KMS-11 (cell line): ENCODE measurements at regions not wholly inside any gene's neighbourhood (a gene's known extent, or its start where the extent isn't known, plus 50 kb on each side); places are given as distances from the start of the nearest gene placed in this dataset.

ENCODE experiments used
- H2AFZ ChIP-seq: fragments of 200-600 bp; sonication (generic); 2 replicates; pipeline ENCODE4 v1.6.1; 2016; ENCODE audit warnings: antibody characterized with exemption, mixed run types, low read depth
- H3K27ac ChIP-seq: fragments of 200-600 bp; sonication (generic); 2 replicates; pipeline ENCODE4 v1.6.1; 2016; ENCODE audit warnings: mild to moderate bottlenecking, mixed run types
- H3K27me3 ChIP-seq: fragments of 200-600 bp; sonication (generic); 2 replicates; pipeline ENCODE4 v1.6.1; 2017; ENCODE audit warnings: mild to moderate bottlenecking, low read depth, mixed run types, moderate library complexity; ENCODE audit not compliant: insufficient read depth
- H3K36me3 ChIP-seq: fragments of 200-600 bp; sonication (generic); 2 replicates; pipeline ENCODE4 v1.6.1; 2017; ENCODE audit warnings: mild to moderate bottlenecking, mixed run types; ENCODE audit not compliant: insufficient read depth
- H3K4me1 ChIP-seq: fragments of 200-600 bp; sonication (generic); 2 replicates; pipeline ENCODE4 v1.6.1; 2016; ENCODE audit warnings: mild to moderate bottlenecking, low read depth, mixed run types; ENCODE audit not compliant: poor library complexity, severe bottlenecking
- H3K4me2 ChIP-seq: fragments of 200-600 bp; sonication (generic); 2 replicates; pipeline ENCODE4 v1.7.0; 2016; ENCODE audit warnings: mild to moderate bottlenecking, mixed run types
- H3K4me3 ChIP-seq: fragments of 200-600 bp; sonication (generic); IDR thresholded peaks from 2 replicates; pipeline ENCODE4 v1.6.1; 2017; ENCODE audit warnings: low read depth, low read length, mixed read lengths; ENCODE audit not compliant: insufficient read depth
- H3K79me2 ChIP-seq: fragments of 200-600 bp; sonication (generic); 2 replicates; pipeline ENCODE4 v1.6.1; 2016; ENCODE audit warnings: low read depth, mixed run types; ENCODE audit not compliant: insufficient read depth
- H3K9ac ChIP-seq: fragments of 200-600 bp; sonication (generic); 2 replicates; pipeline ENCODE4 v1.6.1; 2016; ENCODE audit warnings: mild to moderate bottlenecking, mixed run types
- H4K20me1 ChIP-seq: fragments of 200-600 bp; sonication (generic); 2 replicates; pipeline ENCODE4 v1.6.1; 2016; ENCODE audit warnings: mild to moderate bottlenecking, mixed run types; ENCODE audit not compliant: insufficient read depth
- TF ChIP-seq, protein P1 (sequence below): fragments of 200-600 bp; sonication (generic); conservative IDR thresholded peaks from 2 replicates; pipeline ENCODE4 v1.6.1; 2017; ENCODE audit warnings: low read depth, mild to moderate bottlenecking, antibody characterized with exemption, low read length, moderate library complexity, mixed read lengths

DNA sequence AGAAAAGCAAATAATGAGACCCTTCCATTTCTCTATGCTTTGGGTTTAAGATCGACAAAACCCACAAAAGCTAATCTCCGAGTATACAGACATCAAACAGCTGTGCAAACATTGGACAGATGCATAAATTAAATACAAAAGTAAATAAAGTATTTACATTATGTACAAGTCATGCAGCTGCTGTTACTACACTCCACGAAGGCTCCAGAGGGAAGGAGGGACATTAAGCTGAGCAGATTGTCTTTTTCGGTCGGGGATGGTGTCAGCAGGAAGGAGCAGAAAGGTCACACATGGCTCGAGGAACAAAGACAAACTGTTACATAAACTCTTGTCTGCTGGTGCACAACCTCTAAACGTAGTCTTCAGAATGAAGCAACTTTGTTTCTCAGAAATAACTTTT lies 88.8 kb upstream of the BARX2 start:
- H3K4me2 ChIP-seq, result no peak overlapping the region

DNA sequence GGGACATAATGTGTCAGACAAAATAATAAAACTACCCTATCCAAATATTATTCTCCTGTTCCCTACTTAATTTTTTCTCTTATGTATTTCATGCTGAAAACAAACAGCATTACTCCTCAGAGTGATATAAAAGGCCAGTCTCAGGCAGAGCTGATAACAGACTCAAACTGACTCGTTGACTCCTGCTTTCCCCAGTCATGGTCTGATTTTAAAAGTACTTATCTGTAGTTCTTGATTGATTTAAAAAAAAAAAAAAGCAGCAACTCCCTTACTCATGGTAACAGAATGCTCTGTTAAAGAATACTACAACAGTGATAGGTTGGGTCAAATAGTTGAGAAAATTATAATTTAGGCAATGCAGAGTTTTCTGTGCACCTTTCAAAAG lies 90.3 kb upstream of the BARX2 start:
- Histone ChIP-seq H3K9ac (no peak overlapping the region), H3K79me2 (no peaks in the 10 kb centered on the region), H4K20me1 (no peaks in the 10 kb centered on the region), H3K27ac (no peak overlapping the region), H3K27me3 (no peaks in the 10 kb centered on the region), H2AFZ (no peak overlapping the region), H3K4me3 (no peak overlapping the region), H3K36me3 (no peaks in the 10 kb centered on the region), H3K4me2 (no peak overlapping the region), H3K4me1 (no peaks in the 10 kb centered on the region)
- TF ChIP-seq, protein P1, sequence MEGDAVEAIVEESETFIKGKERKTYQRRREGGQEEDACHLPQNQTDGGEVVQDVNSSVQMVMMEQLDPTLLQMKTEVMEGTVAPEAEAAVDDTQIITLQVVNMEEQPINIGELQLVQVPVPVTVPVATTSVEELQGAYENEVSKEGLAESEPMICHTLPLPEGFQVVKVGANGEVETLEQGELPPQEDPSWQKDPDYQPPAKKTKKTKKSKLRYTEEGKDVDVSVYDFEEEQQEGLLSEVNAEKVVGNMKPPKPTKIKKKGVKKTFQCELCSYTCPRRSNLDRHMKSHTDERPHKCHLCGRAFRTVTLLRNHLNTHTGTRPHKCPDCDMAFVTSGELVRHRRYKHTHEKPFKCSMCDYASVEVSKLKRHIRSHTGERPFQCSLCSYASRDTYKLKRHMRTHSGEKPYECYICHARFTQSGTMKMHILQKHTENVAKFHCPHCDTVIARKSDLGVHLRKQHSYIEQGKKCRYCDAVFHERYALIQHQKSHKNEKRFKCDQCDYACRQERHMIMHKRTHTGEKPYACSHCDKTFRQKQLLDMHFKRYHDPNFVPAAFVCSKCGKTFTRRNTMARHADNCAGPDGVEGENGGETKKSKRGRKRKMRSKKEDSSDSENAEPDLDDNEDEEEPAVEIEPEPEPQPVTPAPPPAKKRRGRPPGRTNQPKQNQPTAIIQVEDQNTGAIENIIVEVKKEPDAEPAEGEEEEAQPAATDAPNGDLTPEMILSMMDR, result no peak

More for the DNA sequence above, 88.8 kb upstream of the BARX2 start:
- TF ChIP-seq, protein P1, result no peak
- no peaks in the 10 kb centered on the region for H3K79me2 ChIP-seq
- H3K27me3 ChIP-seq, result no peaks in the 10 kb centered on the region
- H2AFZ ChIP-seq, result no peak overlapping the region
- no peak overlapping the region for H3K4me3 ChIP-seq
- H3K4me1 ChIP-seq, result no peaks in the 10 kb centered on the region
- H4K20me1 ChIP-seq, result no peaks in the 10 kb centered on the region
- no peaks in the 10 kb centered on the region for H3K36me3 ChIP-seq
- H3K27ac ChIP-seq, result no peak overlapping the region
- H3K9ac ChIP-seq, result no peak overlapping the region

DNA sequence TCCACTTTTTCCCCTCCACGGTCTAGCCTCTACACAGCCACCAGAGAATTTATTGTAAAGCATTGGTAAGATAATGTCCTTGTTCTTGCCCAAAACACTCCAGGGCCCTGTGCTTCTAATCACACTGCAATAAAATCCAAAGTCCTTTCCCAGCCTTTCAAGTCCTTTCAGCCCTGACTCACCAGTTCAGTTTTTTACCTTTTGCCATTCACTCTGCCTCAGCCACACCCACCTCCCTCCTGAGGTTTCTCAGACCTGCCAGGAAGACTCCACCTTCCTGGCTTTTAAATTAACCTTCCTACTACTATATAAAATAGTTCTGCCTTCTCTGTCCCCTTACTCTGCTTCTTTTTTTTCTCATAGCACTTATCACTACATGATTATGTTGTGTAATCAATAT lies 91.0 kb upstream of the ARHGAP32 start:
- H3K36me3 ChIP-seq, result no peaks in the 10 kb centered on the region
- TF ChIP-seq, protein P1, result no peak

DNA sequence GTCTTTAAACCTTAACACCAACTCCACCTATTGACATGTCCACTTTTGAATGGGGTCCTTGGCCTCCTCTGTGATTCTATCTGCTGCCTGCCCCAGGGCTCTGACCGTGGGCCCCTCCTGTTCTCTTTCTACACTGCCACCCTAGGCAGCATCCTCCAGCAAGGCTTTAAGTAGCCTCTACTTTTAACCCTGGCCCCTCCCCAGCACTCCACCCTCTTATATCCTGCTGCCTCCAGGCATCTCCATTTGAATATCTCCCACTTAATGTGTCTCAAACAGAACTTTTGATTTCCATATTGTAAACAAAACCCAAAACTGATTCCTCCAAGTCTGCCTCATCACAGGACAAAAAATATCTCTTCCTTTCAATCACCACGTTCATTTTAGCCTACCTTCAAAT lies 90.5 kb upstream of the ARHGAP32 start:
- Histone ChIP-seq H3K79me2 (no peaks in the 10 kb centered on the region), H3K27me3 (0 out of 2 replicates have a peak, but pooled peaks cover 3% of the 10 kb centered on the region), H3K27ac (no peak overlapping the region), H3K4me1 (peaks cover 8% of the 10 kb centered on the region), H3K4me3 (no peak overlapping the region), H3K9ac (no peak overlapping the region), H3K4me2 (no peak overlapping the region), H2AFZ (no peak overlapping the region), H4K20me1 (no peaks in the 10 kb centered on the region), H3K36me3 (no peaks in the 10 kb centered on the region)
- TF ChIP-seq, protein P1, result no peak

More for the DNA sequence above, 91.0 kb upstream of the ARHGAP32 start:
- Histone ChIP-seq H3K4me1 (peaks cover 3% of the 10 kb centered on the region), H3K79me2 (no peaks in the 10 kb centered on the region), H3K4me2 (no peak overlapping the region), H3K27me3 (0 out of 2 replicates have a peak, but pooled peaks cover 1% of the 10 kb centered on the region), H2AFZ (no peak overlapping the region), H3K4me3 (no peak overlapping the region), H4K20me1 (no peaks in the 10 kb centered on the region), H3K9ac (no peak overlapping the region), H3K27ac (no peak overlapping the region)
